Esophagus muscularis mucosa (tissue), 2 donors: ENCODE measurements at regions not wholly inside any gene's neighbourhood (a gene's known extent, or its start where the extent isn't known, plus 50 kb on each side); places are given as distances from the start of the nearest gene placed in this dataset.

ENCODE experiments used
- POLR2A ChIP-seq: fragments of 450-650 bp; IDR thresholded peaks from one replicate; pipeline ENCODE4 v1.6.1; 2017; ENCODE audit warnings: antibody characterized with exemption, moderate library complexity, mild to moderate bottlenecking, low read depth
- POLR2AphosphoS5 ChIP-seq, 2 donors: sonication (generic); formaldehyde crosslinking; IDR thresholded peaks; one replicate each; pipeline ENCODE4 v1.6.1; 2017; ENCODE audit warnings: antibody characterized with exemption in 2 of 2

- TF ChIP-seq POLR2A (no peak), POLR2AphosphoS5 (IDR thresholded peaks at IDR 0.05) (no peak)
Measured at GRCh38 chr1:58075188-58075578, 471.3 kb downstream of the OMA1 start.
